Colonic mucosa (tissue), 4 donors: ENCODE measurements at regions not wholly inside any gene's neighbourhood (a gene's known extent, or its start where the extent isn't known, plus 50 kb on each side); places are given as distances from the start of the nearest gene placed in this dataset.

Experiments used
- DNase-seq: peaks from one replicate; pipeline ENCODE4 v3.0.0-alpha.2; 2020
- H3K27ac ChIP-seq: fragments of 200-600 bp; one replicate; pipeline ENCODE4 v1.8.0; 2021
- H3K27me3 ChIP-seq: fragments of 200-600 bp; one replicate; pipeline ENCODE4 v1.8.0; 2021
- H3K36me3 ChIP-seq: fragments of 200-600 bp; one replicate; pipeline ENCODE4 v1.8.0; 2021
- H3K4me1 ChIP-seq: fragments of 200-600 bp; one replicate; pipeline ENCODE4 v1.8.0; 2021; ENCODE audit warnings: mild to moderate bottlenecking
- H3K4me3 ChIP-seq: fragments of 200-600 bp; one replicate; pipeline ENCODE4 v1.8.0; 2021
- H3K9ac ChIP-seq, 2 donors: one replicate each; pipeline ENCODE4 v1.7.0; 2013; ENCODE audit warnings: control low read depth in 2 of 2, low read depth in 2 of 2, low read length in 2 of 2
- H3K9me3 ChIP-seq: fragments of 200-600 bp; one replicate; pipeline ENCODE4 v1.8.0; 2021
- CTCF ChIP-seq: fragments of 200-600 bp; IDR thresholded peaks from one replicate; pipeline ENCODE4 v1.8.0; 2022; ENCODE audit warnings: antibody characterized with exemption, mild to moderate bottlenecking
- intact Hi-C: fragments of 100-400 bp; cut with DNase I; formaldehyde crosslinking; loops from one replicate; pipeline ENCODE4 v1.14.1; 2022
- donor health status: healthy.
- donor health status: DM: no; HTN: no; CAD: no.
- donor health status: DM: no; HTN: no; CAD: no.

GRCh38 chr1:79554688-79555087, 548.2 kb upstream of the ADGRL4 start:
- no peak overlapping the region for H3K4me3 ChIP-seq
- no peak overlapping the region for H3K27ac ChIP-seq
- H3K9ac ChIP-seq: no peak overlapping the region
- no peak for TF ChIP-seq CTCF
- no peaks in the 10 kb centered on the region for H3K27me3 ChIP-seq
- no peaks in the 10 kb centered on the region for H3K36me3 ChIP-seq
- intact Hi-C loops: no loop called here
- DNase-seq: no peak
- no peaks in the 10 kb centered on the region for H3K4me1 ChIP-seq
- H3K9me3 ChIP-seq: no peaks in the 10 kb centered on the region

GRCh38 chr1:79551321-79551720, 544.8 kb upstream of the ADGRL4 start:
- no peaks in the 10 kb centered on the region for H3K36me3 ChIP-seq
- intact Hi-C loops: no loop called here

GRCh38 chr1:79550402-79550801, 543.9 kb upstream of the ADGRL4 start:
- Histone ChIP-seq H3K9me3 (no peaks in the 10 kb centered on the region), H3K4me3 (no peak overlapping the region), H3K27ac (no peak overlapping the region), H3K27me3 (no peaks in the 10 kb centered on the region), H3K9ac (no peak overlapping the region), H3K36me3 (no peaks in the 10 kb centered on the region), H3K4me1 (no peaks in the 10 kb centered on the region)
- TF ChIP-seq CTCF: no peak
- intact Hi-C loops: no loop called here
- DNase-seq: no peak

More at GRCh38 chr1:79551321-79551720, 544.8 kb upstream of the ADGRL4 start:
- no peak overlapping the region for H3K27ac ChIP-seq
- H3K27me3 ChIP-seq: no peaks in the 10 kb centered on the region
- no peak for DNase-seq
- no peak for TF ChIP-seq CTCF
- no peak overlapping the region for H3K9ac ChIP-seq
- no peak overlapping the region for H3K4me3 ChIP-seq
- H3K9me3 ChIP-seq: no peaks in the 10 kb centered on the region
- no peaks in the 10 kb centered on the region for H3K4me1 ChIP-seq

- no peak overlapping the region for H3K9ac ChIP-seq
- no peak for DNase-seq
- no peak for TF ChIP-seq CTCF
- no peaks in the 10 kb centered on the region for H3K27me3 ChIP-seq
- intact Hi-C loops: no loop called here
- H3K36me3 ChIP-seq: no peaks in the 10 kb centered on the region
- H3K4me3 ChIP-seq: no peak overlapping the region
- H3K9me3 ChIP-seq: no peaks in the 10 kb centered on the region
- no peak overlapping the region for H3K27ac ChIP-seq
- no peaks in the 10 kb centered on the region for H3K4me1 ChIP-seq
Measured at GRCh38 chr1:79549201-79549600, 542.7 kb upstream of the ADGRL4 start.

GRCh38 chr1:79547514-79547913, 541.0 kb upstream of the ADGRL4 start:
- Histone ChIP-seq H3K27me3 (no peaks in the 10 kb centered on the region), H3K9ac (no peak overlapping the region), H3K9me3 (no peaks in the 10 kb centered on the region), H3K4me3 (no peak overlapping the region), H3K36me3 (no peaks in the 10 kb centered on the region), H3K4me1 (no peaks in the 10 kb centered on the region), H3K27ac (no peak overlapping the region)
- intact Hi-C loops: no loop called here
- DNase-seq: no peak
- no peak for TF ChIP-seq CTCF

- Histone ChIP-seq H3K27me3 (no peaks in the 10 kb centered on the region), H3K9me3 (no peaks in the 10 kb centered on the region), H3K9ac (no peak overlapping the region), H3K36me3 (no peaks in the 10 kb centered on the region), H3K4me3 (no peak overlapping the region), H3K27ac (no peak overlapping the region), H3K4me1 (no peaks in the 10 kb centered on the region)
- no peak for DNase-seq
- no peak for TF ChIP-seq CTCF
- intact Hi-C loops: no loop called here
Measured at GRCh38 chr1:79543394-79543793, 536.9 kb upstream of the ADGRL4 start.
